ENCODE measurements at regions not wholly inside any gene's neighbourhood (a gene's known extent, or its start where the extent isn't known, plus 50 kb on each side); places are given as distances from the start of the nearest gene placed in this dataset.
A peak's percentile ranks its signal among the peaks of the same experiment; 100 is the strongest.

GRCh38 chr17:12507026-12507595 is 158.6 kb upstream of the MYOCD start:
- H3K27me3 ChIP-seq (ENCODE audit: control insufficient read depth in 3 of 3, insufficient read depth in 3 of 3, low read length in 3 of 3): no peaks in the 10 kb centered on the region
- no peak overlapping the region for H3K27ac ChIP-seq (ENCODE audit: low read depth in 1 of 3, low read length in 2 of 3)
- FAIRE-seq (no peak), DNase-seq (no peak)
- no peak overlapping the region for H3K4me3 ChIP-seq (ENCODE audit: low read depth in 1 of 3, low read length in 3 of 3)
- no peaks in the 10 kb centered on the region for H3K9me3 ChIP-seq (ENCODE audit: control insufficient read depth in 2 of 2, insufficient read depth in 1 of 2, low read depth in 1 of 2, low read length in 1 of 2)
- no peaks in the 10 kb centered on the region for H3K36me3 ChIP-seq (ENCODE audit: control insufficient read depth in 3 of 3, insufficient read depth in 2 of 3, low read depth in 1 of 3, low read length in 3 of 3)
- no peaks in the 10 kb centered on the region for H3K4me1 ChIP-seq (ENCODE audit: control insufficient read depth in 3 of 3, insufficient read depth in 2 of 3, low read depth in 1 of 3, low read length in 2 of 3)
- 64 to 84% (median 84%) methylated on average over 9 of the region's 9 CpGs for WGBS, 3 donors

GRCh38 chr17:12509801-12510200 is 155.9 kb upstream of the MYOCD start:
- DNase-seq (no peak), FAIRE-seq (no peak)
- Histone ChIP-seq H3K4me1 (ENCODE audit: control insufficient read depth in 3 of 3, insufficient read depth in 2 of 3, low read depth in 1 of 3, low read length in 2 of 3) (no peaks in the 10 kb centered on the region), H3K27me3 (ENCODE audit: control insufficient read depth in 3 of 3, insufficient read depth in 3 of 3, low read length in 3 of 3) (no peaks in the 10 kb centered on the region), H3K9me3 (ENCODE audit: control insufficient read depth in 2 of 2, insufficient read depth in 1 of 2, low read depth in 1 of 2, low read length in 1 of 2) (no peaks in the 10 kb centered on the region), H3K27ac (ENCODE audit: low read depth in 1 of 3, low read length in 2 of 3) (no peak overlapping the region), H3K36me3 (ENCODE audit: control insufficient read depth in 3 of 3, insufficient read depth in 2 of 3, low read depth in 1 of 3, low read length in 3 of 3) (no peaks in the 10 kb centered on the region), H3K4me3 (ENCODE audit: low read depth in 1 of 3, low read length in 3 of 3) (no peak overlapping the region)
- WGBS, 3 donors: 80 to 94% (median 85%) methylated on average over 1 of the region's 1 CpG

GRCh38 chr17:12510535-12510934 is 155.2 kb upstream of the MYOCD start:
- WGBS, 3 donors: 64 to 74% (median 69%) methylated on average over 3 of the region's 3 CpGs
- no peak for FAIRE-seq
- Histone ChIP-seq H3K4me3 (ENCODE audit: low read depth in 1 of 3, low read length in 3 of 3) (no peak overlapping the region), H3K27me3 (ENCODE audit: control insufficient read depth in 3 of 3, insufficient read depth in 3 of 3, low read length in 3 of 3) (no peaks in the 10 kb centered on the region), H3K36me3 (ENCODE audit: control insufficient read depth in 3 of 3, insufficient read depth in 2 of 3, low read depth in 1 of 3, low read length in 3 of 3) (no peaks in the 10 kb centered on the region), H3K27ac (ENCODE audit: low read depth in 1 of 3, low read length in 2 of 3) (no peak overlapping the region), H3K4me1 (ENCODE audit: control insufficient read depth in 3 of 3, insufficient read depth in 2 of 3, low read depth in 1 of 3, low read length in 2 of 3) (no peaks in the 10 kb centered on the region), H3K9me3 (ENCODE audit: control insufficient read depth in 2 of 2, insufficient read depth in 1 of 2, low read depth in 1 of 2, low read length in 1 of 2) (no peaks in the 10 kb centered on the region)
- DNase-seq: no peak

GRCh38 chr17:12512694-12513355 is 152.9 kb upstream of the MYOCD start:
- FAIRE-seq (no peak), DNase-seq (no peak)
- Histone ChIP-seq H3K9me3 (ENCODE audit: control insufficient read depth in 2 of 2, insufficient read depth in 1 of 2, low read depth in 1 of 2, low read length in 1 of 2) (no peaks in the 10 kb centered on the region), H3K4me3 (ENCODE audit: low read depth in 1 of 3, low read length in 3 of 3) (no peak overlapping the region), H3K4me1 (ENCODE audit: control insufficient read depth in 3 of 3, insufficient read depth in 2 of 3, low read depth in 1 of 3, low read length in 2 of 3) (no peaks in the 10 kb centered on the region), H3K36me3 (ENCODE audit: control insufficient read depth in 3 of 3, insufficient read depth in 2 of 3, low read depth in 1 of 3, low read length in 3 of 3) (no peaks in the 10 kb centered on the region), H3K27me3 (ENCODE audit: control insufficient read depth in 3 of 3, insufficient read depth in 3 of 3, low read length in 3 of 3) (no peaks in the 10 kb centered on the region), H3K27ac (ENCODE audit: low read depth in 1 of 3, low read length in 2 of 3) (no peak overlapping the region)
- WGBS, 3 donors: 77 to 87% (median 83%) methylated on average over 4 of the region's 4 CpGs

GRCh38 chr17:12514596-12514995 is 151.1 kb upstream of the MYOCD start:
- Histone ChIP-seq H3K27ac (ENCODE audit: low read depth in 1 of 3, low read length in 2 of 3) (no peak overlapping the region), H3K27me3 (ENCODE audit: control insufficient read depth in 3 of 3, insufficient read depth in 3 of 3, low read length in 3 of 3) (no peaks in the 10 kb centered on the region), H3K4me1 (ENCODE audit: control insufficient read depth in 3 of 3, insufficient read depth in 2 of 3, low read depth in 1 of 3, low read length in 2 of 3) (no peaks in the 10 kb centered on the region), H3K9me3 (ENCODE audit: control insufficient read depth in 2 of 2, insufficient read depth in 1 of 2, low read depth in 1 of 2, low read length in 1 of 2) (no peaks in the 10 kb centered on the region), H3K36me3 (ENCODE audit: control insufficient read depth in 3 of 3, insufficient read depth in 2 of 3, low read depth in 1 of 3, low read length in 3 of 3) (no peaks in the 10 kb centered on the region), H3K4me3 (ENCODE audit: low read depth in 1 of 3, low read length in 3 of 3) (no peak overlapping the region)
- FAIRE-seq: no peak
- DNase-seq: no peak
- 96 to 98% (median 98%) methylated on average over 5 of the region's 5 CpGs for WGBS, 3 donors

GRCh38 chr17:12519956-12520594 is 145.6 kb upstream of the MYOCD start:
- 77 to 88% (median 85%) methylated on average over 7 of the region's 7 CpGs for WGBS, 3 donors
- Histone ChIP-seq H3K4me1 (ENCODE audit: control insufficient read depth in 3 of 3, insufficient read depth in 2 of 3, low read depth in 1 of 3, low read length in 2 of 3) (no peaks in the 10 kb centered on the region), H3K36me3 (ENCODE audit: control insufficient read depth in 3 of 3, insufficient read depth in 2 of 3, low read depth in 1 of 3, low read length in 3 of 3) (no peaks in the 10 kb centered on the region), H3K27ac (ENCODE audit: low read depth in 1 of 3, low read length in 2 of 3) (peak overlapping the region in 1 of 3 donors; percentile 46), H3K4me3 (ENCODE audit: low read depth in 1 of 3, low read length in 3 of 3) (no peak overlapping the region), H3K9me3 (ENCODE audit: control insufficient read depth in 2 of 2, insufficient read depth in 1 of 2, low read depth in 1 of 2, low read length in 1 of 2) (no peaks in the 10 kb centered on the region), H3K27me3 (ENCODE audit: control insufficient read depth in 3 of 3, insufficient read depth in 3 of 3, low read length in 3 of 3) (no peaks in the 10 kb centered on the region)
- no peak for FAIRE-seq
- DNase-seq: no peak

- no peak for FAIRE-seq
- 83 to 84% (median 83%) methylated on average over 7 of the region's 7 CpGs for WGBS, 3 donors
- H3K27ac ChIP-seq (ENCODE audit: low read depth in 1 of 3, low read length in 2 of 3): no peak overlapping the region
- H3K36me3 ChIP-seq (ENCODE audit: control insufficient read depth in 3 of 3, insufficient read depth in 2 of 3, low read depth in 1 of 3, low read length in 3 of 3): no peaks in the 10 kb centered on the region
- no peaks in the 10 kb centered on the region for H3K9me3 ChIP-seq (ENCODE audit: control insufficient read depth in 2 of 2, insufficient read depth in 1 of 2, low read depth in 1 of 2, low read length in 1 of 2)
- no peak for DNase-seq
- H3K27me3 ChIP-seq (ENCODE audit: control insufficient read depth in 3 of 3, insufficient read depth in 3 of 3, low read length in 3 of 3): no peaks in the 10 kb centered on the region
- H3K4me1 ChIP-seq (ENCODE audit: control insufficient read depth in 3 of 3, insufficient read depth in 2 of 3, low read depth in 1 of 3, low read length in 2 of 3): no peaks in the 10 kb centered on the region
- no peak overlapping the region for H3K4me3 ChIP-seq (ENCODE audit: low read depth in 1 of 3, low read length in 3 of 3)
These were observed 144.3 kb upstream of the MYOCD start for GRCh38 chr17:12521416-12521815.

- FAIRE-seq: no peak
- Histone ChIP-seq H3K27ac (ENCODE audit: low read depth in 1 of 3, low read length in 2 of 3) (no peak overlapping the region), H3K4me3 (ENCODE audit: low read depth in 1 of 3, low read length in 3 of 3) (no peak overlapping the region), H3K9me3 (ENCODE audit: control insufficient read depth in 2 of 2, insufficient read depth in 1 of 2, low read depth in 1 of 2, low read length in 1 of 2) (no peaks in the 10 kb centered on the region), H3K4me1 (ENCODE audit: control insufficient read depth in 3 of 3, insufficient read depth in 2 of 3, low read depth in 1 of 3, low read length in 2 of 3) (no peaks in the 10 kb centered on the region), H3K36me3 (ENCODE audit: control insufficient read depth in 3 of 3, insufficient read depth in 2 of 3, low read depth in 1 of 3, low read length in 3 of 3) (no peaks in the 10 kb centered on the region), H3K27me3 (ENCODE audit: control insufficient read depth in 3 of 3, insufficient read depth in 3 of 3, low read length in 3 of 3) (no peaks in the 10 kb centered on the region)
- no peak for DNase-seq
- WGBS, 3 donors: 47 to 73% (median 53%) methylated on average over 7 of the region's 7 CpGs
These were observed 143.4 kb upstream of the MYOCD start for GRCh38 chr17:12522336-12522735.
